Gastroesophageal sphincter (tissue), 3 donors: ENCODE measurements at regions not wholly inside any gene's neighbourhood (a gene's known extent, or its start where the extent isn't known, plus 50 kb on each side); places are given as distances from the start of the nearest gene placed in this dataset.

Experiments
- POLR2AphosphoS5 ChIP-seq: sonication (generic); formaldehyde crosslinking; IDR thresholded peaks from one replicate; pipeline ENCODE4 v1.6.1; 2017; ENCODE audit warnings: antibody characterized with exemption
- TF ChIP-seq, protein P1 (sequence below), 4 experiments: fragments of 200-600 bp in 2 of 4; fragments of 450-650 bp in 2 of 4; sonication (generic) in 1 of 4; IDR thresholded peaks; one replicate each; pipeline ENCODE4 v1.5.1; 2017 to 2019; ENCODE audit warnings: antibody characterized with exemption in 4 of 4, mild to moderate bottlenecking in 2 of 4, moderate library complexity in 2 of 4

DNA sequence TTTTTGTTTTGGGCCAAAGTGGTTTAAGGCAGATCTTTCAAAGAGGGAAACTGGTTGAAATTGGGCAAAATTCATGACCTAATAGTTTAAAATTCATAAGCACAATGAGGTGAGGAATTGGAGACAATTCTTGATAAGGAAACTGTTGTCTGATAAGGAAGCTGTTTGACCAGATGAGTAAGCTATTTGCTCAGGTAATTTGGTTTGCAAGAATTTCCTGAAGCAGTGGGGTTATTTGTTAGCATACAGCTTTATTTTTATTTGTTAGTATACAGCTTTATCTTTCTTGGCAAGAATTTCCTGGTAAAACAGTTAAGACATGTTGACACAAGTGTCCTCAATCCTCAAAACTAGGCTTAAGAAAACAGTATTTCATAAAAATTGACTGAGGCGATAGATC lies 559.0 kb downstream of the GALC start:
- TF ChIP-seq, protein P1, sequence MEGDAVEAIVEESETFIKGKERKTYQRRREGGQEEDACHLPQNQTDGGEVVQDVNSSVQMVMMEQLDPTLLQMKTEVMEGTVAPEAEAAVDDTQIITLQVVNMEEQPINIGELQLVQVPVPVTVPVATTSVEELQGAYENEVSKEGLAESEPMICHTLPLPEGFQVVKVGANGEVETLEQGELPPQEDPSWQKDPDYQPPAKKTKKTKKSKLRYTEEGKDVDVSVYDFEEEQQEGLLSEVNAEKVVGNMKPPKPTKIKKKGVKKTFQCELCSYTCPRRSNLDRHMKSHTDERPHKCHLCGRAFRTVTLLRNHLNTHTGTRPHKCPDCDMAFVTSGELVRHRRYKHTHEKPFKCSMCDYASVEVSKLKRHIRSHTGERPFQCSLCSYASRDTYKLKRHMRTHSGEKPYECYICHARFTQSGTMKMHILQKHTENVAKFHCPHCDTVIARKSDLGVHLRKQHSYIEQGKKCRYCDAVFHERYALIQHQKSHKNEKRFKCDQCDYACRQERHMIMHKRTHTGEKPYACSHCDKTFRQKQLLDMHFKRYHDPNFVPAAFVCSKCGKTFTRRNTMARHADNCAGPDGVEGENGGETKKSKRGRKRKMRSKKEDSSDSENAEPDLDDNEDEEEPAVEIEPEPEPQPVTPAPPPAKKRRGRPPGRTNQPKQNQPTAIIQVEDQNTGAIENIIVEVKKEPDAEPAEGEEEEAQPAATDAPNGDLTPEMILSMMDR (IDR thresholded peaks at IDR 0.05): no peak
- no peak for TF ChIP-seq POLR2AphosphoS5
